ENCODE measurements at regions not wholly inside any gene's neighbourhood (a gene's known extent, or its start where the extent isn't known, plus 50 kb on each side); places are given as distances from the start of the nearest gene placed in this dataset.

GRCh38 chr1:87959236-87959635 lies 630.6 kb downstream of the LMO4 start:
- TF ChIP-seq TCF7L2 (IDR thresholded peaks at IDR 0.05; ENCODE audit: low read depth, low read length) (no peak), CTCF (IDR thresholded peaks at IDR 0.05) (no peak), POLR2AphosphoS5 (IDR thresholded peaks at IDR 0.05; ENCODE audit: low read depth, low read length) (no peak), SIN3A (IDR thresholded peaks at IDR 0.05; ENCODE audit: borderline replicate concordance, insufficient read depth, low read depth, low read length) (no peak)

All from Panc1 (cell line).